Osteoblast (primary cell): ENCODE measurements at regions not wholly inside any gene's neighbourhood (a gene's known extent, or its start where the extent isn't known, plus 50 kb on each side); places are given as distances from the start of the nearest gene placed in this dataset.

Experiments
- DNase-seq: peaks from one replicate; pipeline ENCODE4 v3.0.0; 2011; ENCODE audit warnings: low spot score, mixed read lengths; ENCODE audit not compliant: insufficient read length; ENCODE audit errors: missing footprints
- H2AFZ ChIP-seq: 2 replicates; pipeline ENCODE4 v1.6.0; 2011; ENCODE audit warnings: mild to moderate bottlenecking, low read length
- H3K27ac ChIP-seq: 2 replicates; pipeline ENCODE4 v1.5.1; 2011; ENCODE audit warnings: mild to moderate bottlenecking, low read depth, low read length, moderate library complexity
- H3K27me3 ChIP-seq: 2 replicates; pipeline ENCODE4 v1.6.0; 2012; ENCODE audit warnings: mild to moderate bottlenecking, control low read depth, inconsistent platforms, low read length, moderate library complexity; ENCODE audit not compliant: insufficient read depth
- H3K36me3 ChIP-seq: 2 replicates; pipeline ENCODE4 v1.5.1; 2011; ENCODE audit warnings: mild to moderate bottlenecking, low read length, control low read depth, moderate library complexity; ENCODE audit not compliant: insufficient read depth
- H3K4me1 ChIP-seq: 2 replicates; pipeline ENCODE4 v1.5.1; 2011; ENCODE audit warnings: mild to moderate bottlenecking, low read length, control low read depth, moderate library complexity; ENCODE audit not compliant: insufficient read depth
- H3K4me2 ChIP-seq: 2 replicates; pipeline ENCODE4 v1.6.0; 2011; ENCODE audit warnings: mild to moderate bottlenecking, low read length; ENCODE audit not compliant: insufficient read depth
- H3K4me3 ChIP-seq: fragments of 200-600 bp; sonication (generic); 3 replicates; pipeline ENCODE4 v1.5.1; 2012; ENCODE audit warnings: mild to moderate bottlenecking, low read length, inconsistent platforms; ENCODE audit not compliant: insufficient read depth
- H3K79me2 ChIP-seq: 2 replicates; pipeline ENCODE4 v1.6.0; 2012; ENCODE audit warnings: mild to moderate bottlenecking, low read length, control low read depth, inconsistent platforms; ENCODE audit not compliant: insufficient read depth
- H3K9me3 ChIP-seq: 2 replicates; pipeline ENCODE4 v1.5.1; 2011; ENCODE audit warnings: low read depth, low read length, control low read depth
- H4K20me1 ChIP-seq: 2 replicates; pipeline ENCODE4 v1.6.0; 2012; ENCODE audit warnings: mild to moderate bottlenecking, low read length, control low read depth; ENCODE audit not compliant: insufficient read depth
- TF ChIP-seq, protein P1 (sequence below): IDR thresholded peaks from 2 replicates; pipeline ENCODE4 v1.5.1; 2011; ENCODE audit warnings: mild to moderate bottlenecking, low read depth, low read length, moderate library complexity; ENCODE audit errors: extremely low read depth

DNA sequence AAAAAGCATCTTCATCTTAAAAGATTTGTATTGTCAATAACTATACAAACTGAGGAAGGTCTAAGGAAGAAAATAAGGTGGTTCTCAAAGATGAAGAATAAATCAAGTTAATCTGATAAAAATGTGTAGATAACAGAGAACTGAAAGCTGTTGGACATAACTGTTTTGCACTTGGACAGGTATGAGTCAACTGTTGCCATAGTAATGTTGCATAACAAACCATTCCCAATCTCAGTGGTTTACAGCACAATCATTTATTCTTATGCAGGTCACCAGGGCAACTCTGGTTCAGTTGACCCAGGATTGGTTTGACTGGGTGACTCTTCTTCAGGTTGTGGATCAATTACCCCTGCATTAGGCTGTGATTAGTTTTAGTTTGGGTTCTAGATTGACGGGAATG is 2197.7 kb downstream of the ARAP2 start:
- Histone ChIP-seq H3K27ac (no peak overlapping the region), H3K4me1 (no peaks in the 10 kb centered on the region), H3K79me2 (no peaks in the 10 kb centered on the region), H2AFZ (no peak overlapping the region), H3K27me3 (no peaks in the 10 kb centered on the region), H3K4me3 (no peak overlapping the region), H3K9me3 (no peaks in the 10 kb centered on the region), H3K4me2 (no peak overlapping the region), H4K20me1 (no peaks in the 10 kb centered on the region), H3K36me3 (no peaks in the 10 kb centered on the region)
- TF ChIP-seq, protein P1, sequence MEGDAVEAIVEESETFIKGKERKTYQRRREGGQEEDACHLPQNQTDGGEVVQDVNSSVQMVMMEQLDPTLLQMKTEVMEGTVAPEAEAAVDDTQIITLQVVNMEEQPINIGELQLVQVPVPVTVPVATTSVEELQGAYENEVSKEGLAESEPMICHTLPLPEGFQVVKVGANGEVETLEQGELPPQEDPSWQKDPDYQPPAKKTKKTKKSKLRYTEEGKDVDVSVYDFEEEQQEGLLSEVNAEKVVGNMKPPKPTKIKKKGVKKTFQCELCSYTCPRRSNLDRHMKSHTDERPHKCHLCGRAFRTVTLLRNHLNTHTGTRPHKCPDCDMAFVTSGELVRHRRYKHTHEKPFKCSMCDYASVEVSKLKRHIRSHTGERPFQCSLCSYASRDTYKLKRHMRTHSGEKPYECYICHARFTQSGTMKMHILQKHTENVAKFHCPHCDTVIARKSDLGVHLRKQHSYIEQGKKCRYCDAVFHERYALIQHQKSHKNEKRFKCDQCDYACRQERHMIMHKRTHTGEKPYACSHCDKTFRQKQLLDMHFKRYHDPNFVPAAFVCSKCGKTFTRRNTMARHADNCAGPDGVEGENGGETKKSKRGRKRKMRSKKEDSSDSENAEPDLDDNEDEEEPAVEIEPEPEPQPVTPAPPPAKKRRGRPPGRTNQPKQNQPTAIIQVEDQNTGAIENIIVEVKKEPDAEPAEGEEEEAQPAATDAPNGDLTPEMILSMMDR, result no peak
- no peak for DNase-seq

DNA sequence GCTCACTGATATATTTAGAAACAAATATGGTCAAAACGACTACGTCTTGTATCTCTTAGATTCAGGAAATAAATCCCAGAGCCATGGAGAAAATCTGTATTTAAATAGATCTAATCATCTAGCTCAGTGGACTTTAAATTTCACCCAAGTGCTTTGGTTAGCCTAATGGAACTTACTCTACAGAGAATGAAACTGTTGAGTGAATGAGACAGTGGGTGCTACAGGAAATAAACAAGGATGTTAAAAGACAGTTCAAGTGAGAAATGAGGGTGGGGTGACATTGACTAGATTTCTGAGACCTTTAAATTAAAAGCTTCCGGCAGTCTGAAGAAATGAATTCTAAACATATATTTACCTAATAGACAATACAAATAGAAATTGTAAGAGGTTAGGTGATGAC is 2197.0 kb downstream of the ARAP2 start:
- TF ChIP-seq, protein P1, result no peak
- H4K20me1 ChIP-seq, result no peaks in the 10 kb centered on the region
- H3K27me3 ChIP-seq, result no peaks in the 10 kb centered on the region
- H3K4me2 ChIP-seq, result no peak overlapping the region
- no peak overlapping the region for H2AFZ ChIP-seq
- no peaks in the 10 kb centered on the region for H3K9me3 ChIP-seq
- H3K36me3 ChIP-seq, result no peaks in the 10 kb centered on the region
- H3K27ac ChIP-seq, result no peak overlapping the region
- no peaks in the 10 kb centered on the region for H3K79me2 ChIP-seq
- no peaks in the 10 kb centered on the region for H3K4me1 ChIP-seq
- DNase-seq, result no peak
- H3K4me3 ChIP-seq, result no peak overlapping the region

GRCh38 chr4:34066126-34066525 is 2178.2 kb downstream of the ARAP2 start:
- no peak overlapping the region for H3K4me2 ChIP-seq
- TF ChIP-seq, protein P1, result no peak

DNA sequence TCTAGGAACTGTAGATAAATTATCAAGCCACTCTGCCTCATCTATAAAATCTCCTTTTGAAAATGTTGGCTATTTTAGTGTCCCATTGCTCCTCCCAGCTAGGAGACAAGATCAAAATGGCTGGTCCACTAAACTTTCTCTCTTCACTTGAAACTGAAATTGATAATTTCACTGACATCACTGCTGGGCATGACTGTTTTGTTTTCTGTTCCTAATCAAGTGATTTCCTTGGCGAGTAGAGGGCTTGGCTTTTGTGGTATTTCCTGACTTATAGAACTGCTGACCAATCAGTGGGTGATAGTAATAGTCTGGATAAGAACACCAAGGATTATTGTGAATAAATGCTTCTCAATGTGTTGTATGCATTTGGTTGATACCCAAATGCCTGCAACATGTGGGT is 2152.9 kb downstream of the ARAP2 start:
- H3K27ac ChIP-seq, result no peak overlapping the region
- H4K20me1 ChIP-seq, result no peaks in the 10 kb centered on the region
- H3K79me2 ChIP-seq, result no peaks in the 10 kb centered on the region
- H3K9me3 ChIP-seq, result no peaks in the 10 kb centered on the region
- H2AFZ ChIP-seq, result no peak overlapping the region
- H3K27me3 ChIP-seq, result no peaks in the 10 kb centered on the region
- no peak for DNase-seq
- TF ChIP-seq, protein P1, result no peak
- no peak overlapping the region for H3K4me2 ChIP-seq
- no peak overlapping the region for H3K4me3 ChIP-seq
- no peaks in the 10 kb centered on the region for H3K4me1 ChIP-seq
- no peaks in the 10 kb centered on the region for H3K36me3 ChIP-seq

More at GRCh38 chr4:34066126-34066525, 2178.2 kb downstream of the ARAP2 start:
- Histone ChIP-seq H3K79me2 (no peaks in the 10 kb centered on the region), H3K36me3 (no peaks in the 10 kb centered on the region), H4K20me1 (no peaks in the 10 kb centered on the region), H3K27ac (no peak overlapping the region), H3K27me3 (no peaks in the 10 kb centered on the region), H3K4me1 (no peaks in the 10 kb centered on the region), H3K9me3 (peaks cover 2% of the 10 kb centered on the region), H2AFZ (no peak overlapping the region), H3K4me3 (no peak overlapping the region)
- DNase-seq, result no peak
